ENCODE measurements at regions not wholly inside any gene's neighbourhood (a gene's known extent, or its start where the extent isn't known, plus 50 kb on each side); places are given as distances from the start of the nearest gene placed in this dataset.

DNA sequence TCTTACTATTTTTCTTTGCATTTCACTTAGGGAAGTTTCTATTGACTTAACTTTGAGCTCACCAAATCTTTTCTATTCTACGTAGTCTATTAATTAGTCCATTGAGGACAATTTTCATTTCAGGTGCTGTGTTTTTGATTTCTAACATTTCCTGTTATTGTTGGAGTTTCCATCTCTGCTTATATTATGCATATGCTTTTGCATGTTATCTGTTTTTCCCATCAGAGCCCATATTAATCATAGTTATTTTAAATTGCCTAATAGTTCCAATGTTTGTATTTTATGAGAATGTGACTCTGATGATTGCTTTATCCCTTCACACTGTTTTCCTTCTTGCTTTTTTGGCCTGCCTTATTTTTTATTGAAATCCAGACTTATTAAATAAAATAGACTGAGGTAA lies 414.5 kb upstream of the OPRM1 start:
- DNase-seq, result no peak
- no peak overlapping the region for H3K27ac ChIP-seq
- no peaks in the 10 kb centered on the region for H3K4me1 ChIP-seq
- H3K36me3 ChIP-seq, result no peaks in the 10 kb centered on the region
- H3K27me3 ChIP-seq, result no peaks in the 10 kb centered on the region
- intact Hi-C loops (cut with DNase I; ENCODE audit: low total_unique reads), result no loop called here
- no peaks in the 10 kb centered on the region for H3K9me3 ChIP-seq
- H3K4me3 ChIP-seq, result no peak overlapping the region
- no peak for TF ChIP-seq POLR2A (IDR thresholded peaks at IDR 0.05)
- TF ChIP-seq, protein P1, sequence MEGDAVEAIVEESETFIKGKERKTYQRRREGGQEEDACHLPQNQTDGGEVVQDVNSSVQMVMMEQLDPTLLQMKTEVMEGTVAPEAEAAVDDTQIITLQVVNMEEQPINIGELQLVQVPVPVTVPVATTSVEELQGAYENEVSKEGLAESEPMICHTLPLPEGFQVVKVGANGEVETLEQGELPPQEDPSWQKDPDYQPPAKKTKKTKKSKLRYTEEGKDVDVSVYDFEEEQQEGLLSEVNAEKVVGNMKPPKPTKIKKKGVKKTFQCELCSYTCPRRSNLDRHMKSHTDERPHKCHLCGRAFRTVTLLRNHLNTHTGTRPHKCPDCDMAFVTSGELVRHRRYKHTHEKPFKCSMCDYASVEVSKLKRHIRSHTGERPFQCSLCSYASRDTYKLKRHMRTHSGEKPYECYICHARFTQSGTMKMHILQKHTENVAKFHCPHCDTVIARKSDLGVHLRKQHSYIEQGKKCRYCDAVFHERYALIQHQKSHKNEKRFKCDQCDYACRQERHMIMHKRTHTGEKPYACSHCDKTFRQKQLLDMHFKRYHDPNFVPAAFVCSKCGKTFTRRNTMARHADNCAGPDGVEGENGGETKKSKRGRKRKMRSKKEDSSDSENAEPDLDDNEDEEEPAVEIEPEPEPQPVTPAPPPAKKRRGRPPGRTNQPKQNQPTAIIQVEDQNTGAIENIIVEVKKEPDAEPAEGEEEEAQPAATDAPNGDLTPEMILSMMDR (IDR thresholded peaks at IDR 0.05), result no peak

DNA sequence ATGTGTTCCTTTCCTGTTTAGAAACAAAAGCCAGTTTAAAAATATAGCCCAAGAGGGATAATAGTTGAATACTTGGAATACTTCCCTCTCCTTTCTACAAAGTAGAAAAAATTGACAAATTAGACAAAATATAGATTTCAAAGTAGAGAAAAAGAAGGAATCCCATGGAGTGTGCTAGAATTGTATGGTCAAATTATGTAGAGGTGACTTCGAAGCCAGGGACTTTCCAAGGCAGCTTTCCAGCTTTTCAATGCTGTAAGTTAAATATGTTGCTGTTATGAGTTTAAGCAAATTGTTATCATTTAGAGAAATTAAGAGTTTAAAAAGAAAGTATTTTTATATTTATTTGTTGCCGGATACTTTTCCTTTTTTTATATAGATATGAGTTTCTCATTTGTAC lies 415.5 kb upstream of the OPRM1 start:
- TF ChIP-seq, protein P1 (IDR thresholded peaks at IDR 0.05), result no peak
- TF ChIP-seq POLR2A (IDR thresholded peaks at IDR 0.05), result no peak
- Histone ChIP-seq H3K9me3 (no peaks in the 10 kb centered on the region), H3K27ac (no peak overlapping the region), H3K36me3 (no peaks in the 10 kb centered on the region), H3K4me3 (no peak overlapping the region), H3K27me3 (no peaks in the 10 kb centered on the region), H3K4me1 (no peaks in the 10 kb centered on the region)
- DNase-seq, result no peak
- intact Hi-C loops (cut with DNase I; ENCODE audit: low total_unique reads), result no loop called here

DNA sequence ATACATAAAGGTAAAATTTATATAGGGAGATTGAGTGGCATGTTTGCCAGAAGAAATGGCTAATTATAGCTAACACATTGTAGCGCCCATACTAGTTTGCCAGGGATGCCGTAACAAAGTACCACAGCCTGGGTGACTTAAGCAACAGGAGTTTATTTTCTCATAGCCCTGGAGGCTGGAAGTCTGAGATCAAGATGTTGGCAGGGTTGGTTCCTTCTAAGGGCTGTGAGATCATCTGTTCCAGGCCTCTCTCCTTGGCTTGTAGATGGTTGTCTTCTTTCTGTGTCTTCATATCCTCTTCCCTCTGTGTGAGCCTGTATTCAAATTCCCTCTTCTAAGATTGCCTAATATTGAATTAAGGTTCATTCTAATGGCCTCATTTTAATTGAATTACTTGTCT lies 417.5 kb upstream of the OPRM1 start:
- no peak for DNase-seq
- H3K36me3 ChIP-seq, result no peaks in the 10 kb centered on the region
- no peak for TF ChIP-seq POLR2A (IDR thresholded peaks at IDR 0.05)
- TF ChIP-seq, protein P1 (IDR thresholded peaks at IDR 0.05), result no peak
- H3K27me3 ChIP-seq, result no peaks in the 10 kb centered on the region
- intact Hi-C loops (cut with DNase I; ENCODE audit: low total_unique reads), result no loop called here
- no peak overlapping the region for H3K27ac ChIP-seq
- no peaks in the 10 kb centered on the region for H3K4me1 ChIP-seq
- no peak overlapping the region for H3K4me3 ChIP-seq
- no peaks in the 10 kb centered on the region for H3K9me3 ChIP-seq

DNA sequence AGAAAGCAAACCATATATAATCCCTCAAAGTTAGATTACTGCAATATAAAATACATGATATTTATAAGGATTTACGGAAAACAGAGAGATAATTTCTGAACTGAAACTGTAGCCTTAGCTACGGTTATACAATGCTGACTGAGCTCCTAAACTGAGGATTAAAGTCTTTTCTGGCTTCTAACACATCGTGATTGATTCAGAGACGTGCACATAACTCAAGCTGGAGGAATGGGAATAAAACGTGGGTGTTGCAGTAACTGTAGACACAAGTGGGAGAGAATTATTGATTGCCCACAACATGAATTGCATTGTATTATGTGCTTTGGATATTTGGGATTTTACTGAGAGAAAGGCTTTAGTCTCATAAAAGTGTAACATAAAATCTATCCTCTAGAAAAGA lies 418.0 kb upstream of the OPRM1 start:
- DNase-seq, result no peak
- Histone ChIP-seq H3K27me3 (no peaks in the 10 kb centered on the region), H3K9me3 (no peaks in the 10 kb centered on the region), H3K4me3 (no peak overlapping the region), H3K27ac (no peak overlapping the region), H3K4me1 (no peaks in the 10 kb centered on the region), H3K36me3 (no peaks in the 10 kb centered on the region)
- TF ChIP-seq, protein P1 (IDR thresholded peaks at IDR 0.05), result no peak
- TF ChIP-seq POLR2A (IDR thresholded peaks at IDR 0.05), result no peak
- intact Hi-C loops (cut with DNase I; ENCODE audit: low total_unique reads), result no loop called here

DNA sequence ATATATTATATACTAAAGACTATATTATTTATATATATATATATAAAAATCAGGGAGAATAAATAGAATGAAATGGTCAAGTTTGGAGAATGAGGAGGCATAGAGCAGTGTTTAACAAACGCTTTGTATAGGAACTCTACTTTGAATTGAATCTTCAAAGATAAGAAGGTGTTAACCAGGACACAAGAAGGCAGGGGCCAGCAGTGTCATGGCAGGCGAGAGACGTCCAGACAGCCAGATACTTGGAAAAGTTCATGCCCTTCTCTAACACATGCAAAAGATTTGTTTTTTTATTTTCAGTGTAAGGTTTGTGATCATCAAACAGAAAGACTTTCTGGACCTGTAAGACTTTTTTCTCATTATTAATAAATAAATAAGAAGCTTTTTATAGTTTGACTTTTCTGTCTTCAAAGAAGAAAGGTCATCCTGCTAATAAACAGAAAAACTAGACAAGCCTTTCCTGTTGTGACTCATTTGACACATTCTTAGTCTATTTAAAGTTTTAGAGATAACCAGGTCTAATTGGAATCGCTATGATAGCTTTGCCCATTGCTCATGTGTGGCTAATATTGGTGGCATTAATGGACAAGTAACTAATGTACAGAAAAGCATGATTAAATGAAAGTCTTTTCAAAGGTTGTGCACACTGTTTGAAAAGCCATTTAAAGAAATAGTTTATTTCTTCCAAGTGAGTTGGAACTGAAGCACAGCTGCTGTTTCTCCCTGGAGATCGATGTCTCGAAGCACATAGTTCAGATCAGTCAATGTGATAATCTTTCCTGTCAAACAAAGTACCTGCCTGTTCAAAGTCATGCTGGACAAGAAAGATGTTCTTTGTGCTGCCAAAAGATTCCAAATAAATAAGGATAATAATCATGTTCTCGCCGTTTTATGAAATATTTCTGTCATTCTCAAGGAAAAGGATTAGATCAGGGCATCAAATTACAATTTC lies 420.4 kb upstream of the OPRM1 start:
- Histone ChIP-seq H3K36me3 (no peaks in the 10 kb centered on the region), H3K9me3 (no peaks in the 10 kb centered on the region), H3K4me1 (no peaks in the 10 kb centered on the region), H3K27ac (no peak overlapping the region), H3K27me3 (no peaks in the 10 kb centered on the region), H3K4me3 (no peak overlapping the region)
- intact Hi-C loops (cut with DNase I; ENCODE audit: low total_unique reads), result no loop called here
- TF ChIP-seq, protein P1 (IDR thresholded peaks at IDR 0.05), result no peak
- no peak for TF ChIP-seq POLR2A (IDR thresholded peaks at IDR 0.05)
- no peak for DNase-seq
